GM19372 (cell line): ENCODE measurements at regions not wholly inside any gene's neighbourhood (a gene's known extent, or its start where the extent isn't known, plus 50 kb on each side); places are given as distances from the start of the nearest gene placed in this dataset.

ENCODE experiments used
- ATAC-seq: cut with Tn5 transposase; IDR thresholded peaks from one replicate; pipeline ENCODE4 v1.9.1; 2021; ENCODE audit warnings: mild to moderate bottlenecking, low read depth, moderate library complexity; ENCODE audit not compliant: unreplicated experiment

- no peak for ATAC-seq
These were observed 1989.0 kb downstream of the C4orf33 start for GRCh38 chr4:131084997-131085396.

GRCh38 chr4:131091896-131092295 is 1995.9 kb downstream of the C4orf33 start:
- no peak for ATAC-seq

GRCh38 chr4:131093303-131093702 is 1997.4 kb downstream of the C4orf33 start:
- no peak for ATAC-seq

GRCh38 chr4:131098976-131099375 is 2003.0 kb downstream of the C4orf33 start:
- no peak for ATAC-seq

GRCh38 chr4:131113273-131113672 is 2017.3 kb downstream of the C4orf33 start:
- no peak for ATAC-seq

GRCh38 chr4:131113704-131114103 is 2017.8 kb downstream of the C4orf33 start:
- no peak for ATAC-seq

GRCh38 chr4:131119661-131120060 is 2023.7 kb downstream of the C4orf33 start:
- no peak for ATAC-seq

GRCh38 chr4:131137196-131137595 is 2011.9 kb upstream of the PCDH10 start:
- ATAC-seq, result no peak

- no peak for ATAC-seq
These were observed 1989.8 kb upstream of the PCDH10 start for GRCh38 chr4:131159261-131159660.

- ATAC-seq, result no peak
These were observed 1956.8 kb upstream of the PCDH10 start for GRCh38 chr4:131192318-131192717.

GRCh38 chr4:131207589-131207988 is 1941.5 kb upstream of the PCDH10 start:
- no peak for ATAC-seq

GRCh38 chr4:131248314-131248713 is 1900.8 kb upstream of the PCDH10 start:
- ATAC-seq, result no peak

- no peak for ATAC-seq
These were observed 1897.8 kb upstream of the PCDH10 start for GRCh38 chr4:131251321-131251720.

- no peak for ATAC-seq
These were observed 1891.9 kb upstream of the PCDH10 start for GRCh38 chr4:131257241-131257640.

GRCh38 chr4:131258361-131258760 is 1890.7 kb upstream of the PCDH10 start:
- ATAC-seq, result no peak

- no peak for ATAC-seq
These were observed 1860.7 kb upstream of the PCDH10 start for GRCh38 chr4:131288441-131288840.

- ATAC-seq, result no peak
These were observed 1852.9 kb upstream of the PCDH10 start for GRCh38 chr4:131296192-131296591.

- ATAC-seq, result no peak
These were observed 1847.0 kb upstream of the PCDH10 start for GRCh38 chr4:131302108-131302507.

- no peak for ATAC-seq
These were observed 1844.4 kb upstream of the PCDH10 start for GRCh38 chr4:131304686-131305085.

- ATAC-seq, result no peak
These were observed 1839.5 kb upstream of the PCDH10 start for GRCh38 chr4:131309628-131310027.

- ATAC-seq, result no peak
These were observed 1833.0 kb upstream of the PCDH10 start for GRCh38 chr4:131316086-131316485.

- no peak for ATAC-seq
These were observed 1811.2 kb upstream of the PCDH10 start for GRCh38 chr4:131337936-131338335.

GRCh38 chr4:131339137-131339536 is 1810.0 kb upstream of the PCDH10 start:
- ATAC-seq, result no peak
